Kidney (tissue), 13 donors: ENCODE measurements at regions not wholly inside any gene's neighbourhood (a gene's known extent, or its start where the extent isn't known, plus 50 kb on each side); places are given as distances from the start of the nearest gene placed in this dataset.

ENCODE experiments used
- DNase-seq, 5 donors: peaks; one replicate each; pipeline ENCODE4 v3.0.0-alpha.2; 2013 to 2020
- FAIRE-seq: peaks from 2 replicates; lab custom pipeline; 2012; peaks lifted over from hg19 to GRCh38; lab: Jason Lieb, UNC
- H3K27ac ChIP-seq, 2 donors: one replicate each; pipeline ENCODE4 v1.7.0; 2013; ENCODE audit warnings: low read depth in 2 of 2, low read length in 2 of 2, inconsistent platforms in 1 of 2
- H3K27me3 ChIP-seq: one replicate; pipeline ENCODE4 v1.7.1; 2013; ENCODE audit warnings: low read length, inconsistent platforms; ENCODE audit not compliant: control insufficient read depth, insufficient read depth
- H3K36me3 ChIP-seq, 3 donors: one replicate each; pipeline versions ENCODE4 v1.7.0 to v1.7.1; 2013; ENCODE audit warnings: low read length in 3 of 3, control low read depth in 1 of 3, inconsistent platforms in 1 of 3; ENCODE audit not compliant: insufficient read depth in 3 of 3, control insufficient read depth in 2 of 3
- H3K4me1 ChIP-seq, 3 donors: one replicate each; pipeline versions ENCODE4 v1.7.0 to v1.7.1; 2013; ENCODE audit warnings: low read length in 3 of 3, inconsistent platforms in 1 of 3, low read depth in 1 of 3; ENCODE audit not compliant: control insufficient read depth in 2 of 3, insufficient read depth in 2 of 3
- H3K4me3 ChIP-seq, 3 donors: one replicate each; pipeline versions ENCODE4 v1.7.0 to v1.8.1; 2013; ENCODE audit warnings: low read length in 3 of 3, control low read depth in 1 of 3, inconsistent platforms in 1 of 3
- H3K9ac ChIP-seq, 3 donors: one replicate each; pipeline versions ENCODE4 v1.7.0 to v1.7.1; 2013; ENCODE audit warnings: low read length in 3 of 3, control low read depth in 1 of 3, inconsistent platforms in 1 of 3
- H3K9me3 ChIP-seq, 3 donors: one replicate each; pipeline versions ENCODE4 v1.7.0 to v1.7.1; 2013; ENCODE audit warnings: low read length in 3 of 3, control low read depth in 1 of 3, inconsistent platforms in 1 of 3; ENCODE audit not compliant: control insufficient read depth in 2 of 3, insufficient read depth in 1 of 3
- CTCF ChIP-seq: IDR thresholded peaks from 3 replicates; pipeline ENCODE4 v1.5.1; 2012; ENCODE audit warnings: mild to moderate bottlenecking, moderate library complexity, borderline replicate concordance; ENCODE audit not compliant: insufficient read depth; ENCODE audit errors: extremely low read depth
- intact Hi-C: fragments of 100-400 bp; cut with DNase I; formaldehyde crosslinking; loops from one replicate; pipeline ENCODE4 v1.11.1; 2022
- donor health status: control.
- donor health status: control.
- donor health status: control.
- donor health status: control.
- donor health status: control.
- donor health status: DM: yes; HTN: yes; CAD: no.
- donor health status: Normal renal cell carcinoma (clear cell type).

- intact Hi-C loops = no loop called here
- TF ChIP-seq CTCF = no peak
- Histone ChIP-seq H3K4me1 (no peaks in the 10 kb centered on the region), H3K27me3 (no peaks in the 10 kb centered on the region), H3K4me3 (no peak overlapping the region), H3K36me3 (no peaks in the 10 kb centered on the region), H3K9ac (no peak overlapping the region), H3K9me3 (peaks cover 0 to 5% (median 0%) of the 10 kb centered on the region in 3 donors), H3K27ac (no peak overlapping the region)
- DNase-seq (no peak), FAIRE-seq (no peak)
Measured at GRCh38 chr2:222372993-222373392, 51.4 kb upstream of the SGPP2 start.
